A549 (cell line): ENCODE measurements at regions not wholly inside any gene's neighbourhood (a gene's known extent, or its start where the extent isn't known, plus 50 kb on each side); places are given as distances from the start of the nearest gene placed in this dataset.

ENCODE experiments used
- ATAC-seq, 2 experiments: fragments of 200-7000 bp in 1 of 2; fragments of >200 bp in 1 of 2; cut with Nextera tagmentation in 1 of 2; cut with Tn5 transposase in 1 of 2; 3 replicates each; pipeline versions ENCODE4 v1.8.0 to v1.9.1; 2018 to 2020; ENCODE audit warnings: mild to moderate bottlenecking in 1 of 2, moderate library complexity in 1 of 2
- CTCF ChIA-PET: fragments of 300-600 bp; sonication (Branson Sonifier 250); formaldehyde crosslinking; extraction: SDS; loops from one replicate; lab custom pipeline; 2021; ENCODE audit warnings: antibody characterized with exemption, inconsistent platforms; lab: Yijun Ruan, JAX
- POLR2A ChIA-PET: fragments of 350-600 bp; formaldehyde crosslinking; extraction: SDS; loops from one replicate; lab custom pipeline; 2021; ENCODE audit warnings: antibody characterized with exemption, inconsistent platforms; lab: Yijun Ruan, JAX
- DNase-seq, 2 experiments: peaks; one replicate each; pipeline versions ENCODE4 v3.0.0 to v3.0.0-alpha.2; 2011 to 2016; ENCODE audit warnings: low read depth in 1 of 2, low spot score in 1 of 2
- FAIRE-seq: peaks from 2 replicates; lab custom pipeline; 2011; peaks lifted over from hg19 to GRCh38; lab: Jason Lieb, UNC
- H3K27ac ChIP-seq, 2 experiments: fragments of >200 bp; sonication (Bioruptor Twin); formaldehyde crosslinking; 3 replicates each; pipeline ENCODE4 v1.5.1; 2016 to 2017
- H3K4me1 ChIP-seq: fragments of >200 bp; sonication (Bioruptor Twin); formaldehyde crosslinking; 3 replicates; pipeline ENCODE4 v1.6.1; 2016
- H3K4me2 ChIP-seq: fragments of >200 bp; sonication (Bioruptor Twin); formaldehyde crosslinking; 3 replicates; pipeline ENCODE4 v1.6.1; 2016
- H3K4me3 ChIP-seq: fragments of >200 bp; sonication (Bioruptor Twin); formaldehyde crosslinking; 3 replicates; pipeline ENCODE4 v1.5.1; 2016
- H3K9me3 ChIP-seq: fragments of >200 bp; sonication (Bioruptor Twin); formaldehyde crosslinking; 3 replicates; pipeline ENCODE4 v1.6.1; 2016
- BHLHE40 ChIP-seq: IDR thresholded peaks from 2 replicates; pipeline ENCODE4 v1.6.1; 2012; ENCODE audit warnings: low read depth, low read length, inconsistent platforms
- CBX8 ChIP-seq: fragments of 200-600 bp; sonication (generic); IDR thresholded peaks from 2 replicates; pipeline ENCODE4 v1.6.1; 2016
- CEBPB ChIP-seq, 2 experiments: fragments of >200 bp in 1 of 2; sonication (Bioruptor Twin) in 1 of 2; formaldehyde crosslinking in 1 of 2; IDR thresholded peaks; 2 replicates each; pipeline ENCODE4 v1.6.1; 2012 to 2016
- CHD2 ChIP-seq: fragments of 150-350 bp; IDR thresholded peaks from 2 replicates; pipeline ENCODE4 v1.6.1; 2014; ENCODE audit warnings: low read length; ENCODE audit not compliant: partially characterized antibody
- EHF ChIP-seq: fragments of 250-450 bp; sonication (Bioruptor Pico); IDR thresholded peaks from 2 replicates; pipeline ENCODE4 v1.5.0; 2020; ENCODE audit warnings: mild to moderate bottlenecking
- ELK1 ChIP-seq: fragments of 150-350 bp; IDR thresholded peaks from 2 replicates; pipeline ENCODE4 v1.6.1; 2014; ENCODE audit warnings: low read depth, mild to moderate bottlenecking, low read length
- FOSL2 ChIP-seq, 2 experiments: fragments of 450-650 bp in 1 of 2; fragments of >200 bp in 1 of 2; sonication (Bioruptor Twin) in 1 of 2; formaldehyde crosslinking; IDR thresholded peaks; 2 replicates each; pipeline versions ENCODE4 v1.5.0 to v1.6.1; 2016 to 2020; ENCODE audit warnings: mild to moderate bottlenecking in 1 of 2, moderate library complexity in 1 of 2
- GATA3 ChIP-seq: IDR thresholded peaks from 2 replicates; pipeline ENCODE4 v1.6.1; 2012; ENCODE audit warnings: borderline replicate concordance
- HEYL ChIP-seq: fragments of 250-450 bp; sonication (Bioruptor Pico); IDR thresholded peaks from 2 replicates; pipeline ENCODE4 v1.8.0; 2021; ENCODE audit warnings: mild to moderate bottlenecking, moderate library complexity
- HOXA7 ChIP-seq: fragments of 250-450 bp; sonication (Bioruptor Pico); IDR thresholded peaks from 2 replicates; pipeline ENCODE4 v1.5.0; 2020; ENCODE audit warnings: mild to moderate bottlenecking, moderate library complexity
- JUN ChIP-seq, 2 experiments: fragments of >200 bp; sonication (Bioruptor Twin); formaldehyde crosslinking; IDR thresholded peaks; 2 replicates in 1 of 2; 3 replicates in 1 of 2; pipeline ENCODE4 v1.6.1; 2016 to 2017
- KDM1A ChIP-seq: fragments of 200-600 bp; sonication (generic); IDR thresholded peaks from 2 replicates; pipeline ENCODE4 v1.6.1; 2016; ENCODE audit warnings: low read depth, mild to moderate bottlenecking
- MAZ ChIP-seq: fragments of 150-350 bp; IDR thresholded peaks from 2 replicates; pipeline ENCODE4 v1.6.1; 2014; ENCODE audit warnings: antibody characterized with exemption, low read depth, low read length, borderline replicate concordance
- MYC ChIP-seq: IDR thresholded peaks from 2 replicates; pipeline ENCODE4 v1.6.1; 2012; ENCODE audit warnings: mild to moderate bottlenecking, inconsistent platforms, low read length, improper control_type of control experiment, borderline replicate concordance
- NPAS2 ChIP-seq: fragments of 250-450 bp; sonication (Bioruptor Pico); IDR thresholded peaks from 2 replicates; pipeline ENCODE4 v1.8.0; 2022; ENCODE audit warnings: mild to moderate bottlenecking, moderate library complexity, borderline replicate concordance
- PHF8 ChIP-seq: fragments of 200-600 bp; sonication (generic); IDR thresholded peaks from 2 replicates; pipeline ENCODE4 v1.6.1; 2016; ENCODE audit warnings: low read depth, mild to moderate bottlenecking, antibody characterized with exemption, moderate library complexity, borderline replicate concordance
- REST ChIP-seq: fragments of 200-600 bp; sonication (generic); IDR thresholded peaks from 2 replicates; pipeline ENCODE4 v1.6.1; 2016; ENCODE audit warnings: antibody characterized with exemption, mild to moderate bottlenecking, moderate library complexity
- SREBF2 ChIP-seq: fragments of 450-650 bp; IDR thresholded peaks from 2 replicates; pipeline ENCODE4 v1.6.1; 2014; ENCODE audit warnings: mild to moderate bottlenecking, moderate library complexity
- TFCP2L1 ChIP-seq: fragments of 250-450 bp; sonication (Bioruptor Pico); IDR thresholded peaks from 2 replicates; pipeline ENCODE4 v1.5.0; 2021; ENCODE audit warnings: mild to moderate bottlenecking
- ZNF302 ChIP-seq: fragments of 250-450 bp; sonication (Bioruptor Pico); IDR thresholded peaks from 2 replicates; pipeline ENCODE4 v1.9.0; 2021; ENCODE audit warnings: inconsistent platforms, mild to moderate bottlenecking, moderate library complexity
- whole genome bisulfite sequencing: methylation state at CpG from one replicate; pipeline ENCODE4 v1.1.6; 2017; ENCODE audit errors: missing lambda C conversion rate; 5-methylcytosine and 5-hydroxymethylcytosine counted together
- TF ChIP-seq, protein P1 (sequence below): fragments of >200 bp; sonication (Bioruptor Twin); formaldehyde crosslinking; IDR thresholded peaks from 3 replicates; pipeline ENCODE4 v1.5.1; 2016
- TF ChIP-seq, protein P2 (sequence below): IDR thresholded peaks from 2 replicates; pipeline ENCODE4 v1.6.1; 2012

GRCh38 chr12:126358806-126359205 is 1293.6 kb downstream of the AACS start:
- Histone ChIP-seq H3K9me3 (peaks cover 2% of the 10 kb centered on the region; the same call in 2 of the 3 replicates), H3K4me3 (no peak overlapping the region), H3K27ac (no peak overlapping the region), H3K4me1 (no peaks in the 10 kb centered on the region), H3K4me2 (no peak overlapping the region)
- ChIA-PET CTCF (no interaction called here), POLR2A (no interaction called here)
- TF ChIP-seq CHD2, result no peak
- FAIRE-seq, result no peak
- 34% methylated on average over 5 of the region's 5 CpGs for WGBS
- no peak for DNase-seq
- no peak for ATAC-seq

GRCh38 chr12:126359216-126359615 is 1294.0 kb downstream of the AACS start:
- Histone ChIP-seq H3K27ac (no peak overlapping the region), H3K9me3 (peaks cover 2% of the 10 kb centered on the region; the same call in 2 of the 3 replicates), H3K4me3 (no peak overlapping the region), H3K4me2 (no peak overlapping the region), H3K4me1 (no peaks in the 10 kb centered on the region)
- FAIRE-seq (no peak), ATAC-seq (no peak), DNase-seq (no peak)
- CTCF ChIA-PET, result no interaction called here
- WGBS, result 13% methylated on average over 3 of the region's 3 CpGs
- POLR2A ChIA-PET, result no interaction called here
- TF ChIP-seq GATA3 (no peak), JUN (IDR thresholded peaks at IDR 0.05) (no peak), CHD2 (no peak), MAZ (no peak), BHLHE40 (no peak), KDM1A (no peak), HEYL (CRISPR knock-in tag) (no peak), CBX8 (no peak), ELK1 (no peak), PHF8 (no peak), EHF (no peak), TFCP2L1 (CRISPR knock-in tag) (no peak), HOXA7 (CRISPR knock-in tag) (no peak), CEBPB (IDR thresholded peaks at IDR 0.05) (no peak), FOSL2 (IDR thresholded peaks at IDR 0.05) (no peak), FOSL2 (CRISPR knock-in tag; IDR thresholded peaks at IDR 0.05) (no peak)
- TF ChIP-seq, protein P1, sequence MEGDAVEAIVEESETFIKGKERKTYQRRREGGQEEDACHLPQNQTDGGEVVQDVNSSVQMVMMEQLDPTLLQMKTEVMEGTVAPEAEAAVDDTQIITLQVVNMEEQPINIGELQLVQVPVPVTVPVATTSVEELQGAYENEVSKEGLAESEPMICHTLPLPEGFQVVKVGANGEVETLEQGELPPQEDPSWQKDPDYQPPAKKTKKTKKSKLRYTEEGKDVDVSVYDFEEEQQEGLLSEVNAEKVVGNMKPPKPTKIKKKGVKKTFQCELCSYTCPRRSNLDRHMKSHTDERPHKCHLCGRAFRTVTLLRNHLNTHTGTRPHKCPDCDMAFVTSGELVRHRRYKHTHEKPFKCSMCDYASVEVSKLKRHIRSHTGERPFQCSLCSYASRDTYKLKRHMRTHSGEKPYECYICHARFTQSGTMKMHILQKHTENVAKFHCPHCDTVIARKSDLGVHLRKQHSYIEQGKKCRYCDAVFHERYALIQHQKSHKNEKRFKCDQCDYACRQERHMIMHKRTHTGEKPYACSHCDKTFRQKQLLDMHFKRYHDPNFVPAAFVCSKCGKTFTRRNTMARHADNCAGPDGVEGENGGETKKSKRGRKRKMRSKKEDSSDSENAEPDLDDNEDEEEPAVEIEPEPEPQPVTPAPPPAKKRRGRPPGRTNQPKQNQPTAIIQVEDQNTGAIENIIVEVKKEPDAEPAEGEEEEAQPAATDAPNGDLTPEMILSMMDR, result no peak
- TF ChIP-seq, protein P2, sequence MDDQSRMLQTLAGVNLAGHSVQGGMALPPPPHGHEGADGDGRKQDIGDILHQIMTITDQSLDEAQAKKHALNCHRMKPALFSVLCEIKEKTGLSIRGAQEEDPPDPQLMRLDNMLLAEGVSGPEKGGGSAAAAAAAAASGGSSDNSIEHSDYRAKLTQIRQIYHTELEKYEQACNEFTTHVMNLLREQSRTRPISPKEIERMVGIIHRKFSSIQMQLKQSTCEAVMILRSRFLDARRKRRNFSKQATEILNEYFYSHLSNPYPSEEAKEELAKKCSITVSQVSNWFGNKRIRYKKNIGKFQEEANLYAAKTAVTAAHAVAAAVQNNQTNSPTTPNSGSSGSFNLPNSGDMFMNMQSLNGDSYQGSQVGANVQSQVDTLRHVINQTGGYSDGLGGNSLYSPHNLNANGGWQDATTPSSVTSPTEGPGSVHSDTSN, result no peak

DNA sequence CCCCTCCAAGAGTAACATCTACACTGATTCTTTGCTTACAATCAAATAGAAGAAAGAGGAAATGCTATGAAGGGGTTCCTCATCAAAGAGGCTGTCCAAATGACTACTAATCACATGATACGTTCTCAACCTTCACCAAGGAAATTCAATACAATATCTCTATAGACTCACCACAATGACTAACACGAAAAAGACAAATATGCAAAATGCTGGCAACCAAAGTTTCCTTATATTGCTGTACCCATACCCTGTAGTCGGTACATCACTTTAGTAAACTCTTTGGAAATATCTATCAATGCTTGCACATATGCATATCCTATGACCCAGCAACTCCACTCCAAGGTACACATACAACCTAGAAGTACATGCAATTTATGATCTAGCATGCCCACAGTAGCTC is 1296.6 kb downstream of the AACS start:
- Histone ChIP-seq H3K4me1 (no peaks in the 10 kb centered on the region), H3K4me3 (no peak overlapping the region), H3K27ac (no peak overlapping the region), H3K9me3 (no peaks in the 10 kb centered on the region; the same call in 2 of the 3 replicates), H3K4me2 (no peak overlapping the region)
- ChIA-PET CTCF (no interaction called here), POLR2A (no interaction called here)
- DNase-seq (no peak), FAIRE-seq (no peak), ATAC-seq (no peak)
- 20% methylated on average over 3 of the region's 3 CpGs for WGBS
- no peak for TF ChIP-seq REST
- TF ChIP-seq ZNF302 (CRISPR knock-in tag), result no peak
- TF ChIP-seq NPAS2 (CRISPR knock-in tag), result no peak
- no peak for TF ChIP-seq SREBF2
- TF ChIP-seq MYC, result no peak
- TF ChIP-seq, protein P1, result no peak
